SU-DHL-6 (cell line): ENCODE measurements at regions not wholly inside any gene's neighbourhood (a gene's known extent, or its start where the extent isn't known, plus 50 kb on each side); places are given as distances from the start of the nearest gene placed in this dataset.

Source experiments
- EZH2phosphoT487 ChIP-seq: fragments of 200-600 bp; sonication (generic), shearing (Covaris generic); conservative IDR thresholded peaks from 2 replicates; pipeline ENCODE4 v1.6.1; 2018; ENCODE audit warnings: mild to moderate bottlenecking, antibody characterized with exemption, low read length, moderate library complexity, mixed read lengths
- TF ChIP-seq, protein P1 (sequence below): fragments of 200-600 bp; sonication (generic); IDR thresholded peaks from one replicate; pipeline ENCODE4 v1.5.1; 2017; ENCODE audit warnings: antibody characterized with exemption, mild to moderate bottlenecking, low read length, moderate library complexity; ENCODE audit not compliant: insufficient read depth, poor library complexity, severe bottlenecking

GRCh38 chr2:120654381-120655134, 81.1 kb upstream of the GLI2 start:
- TF ChIP-seq, protein P1, sequence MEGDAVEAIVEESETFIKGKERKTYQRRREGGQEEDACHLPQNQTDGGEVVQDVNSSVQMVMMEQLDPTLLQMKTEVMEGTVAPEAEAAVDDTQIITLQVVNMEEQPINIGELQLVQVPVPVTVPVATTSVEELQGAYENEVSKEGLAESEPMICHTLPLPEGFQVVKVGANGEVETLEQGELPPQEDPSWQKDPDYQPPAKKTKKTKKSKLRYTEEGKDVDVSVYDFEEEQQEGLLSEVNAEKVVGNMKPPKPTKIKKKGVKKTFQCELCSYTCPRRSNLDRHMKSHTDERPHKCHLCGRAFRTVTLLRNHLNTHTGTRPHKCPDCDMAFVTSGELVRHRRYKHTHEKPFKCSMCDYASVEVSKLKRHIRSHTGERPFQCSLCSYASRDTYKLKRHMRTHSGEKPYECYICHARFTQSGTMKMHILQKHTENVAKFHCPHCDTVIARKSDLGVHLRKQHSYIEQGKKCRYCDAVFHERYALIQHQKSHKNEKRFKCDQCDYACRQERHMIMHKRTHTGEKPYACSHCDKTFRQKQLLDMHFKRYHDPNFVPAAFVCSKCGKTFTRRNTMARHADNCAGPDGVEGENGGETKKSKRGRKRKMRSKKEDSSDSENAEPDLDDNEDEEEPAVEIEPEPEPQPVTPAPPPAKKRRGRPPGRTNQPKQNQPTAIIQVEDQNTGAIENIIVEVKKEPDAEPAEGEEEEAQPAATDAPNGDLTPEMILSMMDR = no peak
- no peak for TF ChIP-seq EZH2phosphoT487
